BE2C (cell line): ENCODE measurements at regions not wholly inside any gene's neighbourhood (a gene's known extent, or its start where the extent isn't known, plus 50 kb on each side); places are given as distances from the start of the nearest gene placed in this dataset.

ENCODE experiments used
- DNase-seq: peaks from one replicate; pipeline ENCODE4 v3.0.0-alpha.2; 2020
- H3K27me3 ChIP-seq: fragments of 250-450 bp; sonication (Bioruptor Pico); 2 replicates; pipeline ENCODE4 v1.5.1; 2020; ENCODE audit warnings: mild to moderate bottlenecking
- H3K36me3 ChIP-seq: fragments of 250-450 bp; sonication (Bioruptor Pico); 2 replicates; pipeline ENCODE4 v1.5.1; 2020; ENCODE audit warnings: mild to moderate bottlenecking
- H3K4me1 ChIP-seq: fragments of 250-450 bp; sonication (Bioruptor Pico); 2 replicates; pipeline ENCODE4 v1.5.1; 2020
- H3K4me3 ChIP-seq: 2 replicates; pipeline ENCODE4 v1.5.1; 2011; ENCODE audit warnings: low read depth, low read length
- H3K9me3 ChIP-seq: fragments of 250-450 bp; sonication (Bioruptor Pico); 2 replicates; pipeline ENCODE4 v1.5.1; 2020
- TF ChIP-seq, protein P1 (sequence below): IDR thresholded peaks from 2 replicates; pipeline ENCODE4 v1.5.1; 2012; ENCODE audit warnings: mild to moderate bottlenecking, low read depth, low read length

- TF ChIP-seq, protein P1, sequence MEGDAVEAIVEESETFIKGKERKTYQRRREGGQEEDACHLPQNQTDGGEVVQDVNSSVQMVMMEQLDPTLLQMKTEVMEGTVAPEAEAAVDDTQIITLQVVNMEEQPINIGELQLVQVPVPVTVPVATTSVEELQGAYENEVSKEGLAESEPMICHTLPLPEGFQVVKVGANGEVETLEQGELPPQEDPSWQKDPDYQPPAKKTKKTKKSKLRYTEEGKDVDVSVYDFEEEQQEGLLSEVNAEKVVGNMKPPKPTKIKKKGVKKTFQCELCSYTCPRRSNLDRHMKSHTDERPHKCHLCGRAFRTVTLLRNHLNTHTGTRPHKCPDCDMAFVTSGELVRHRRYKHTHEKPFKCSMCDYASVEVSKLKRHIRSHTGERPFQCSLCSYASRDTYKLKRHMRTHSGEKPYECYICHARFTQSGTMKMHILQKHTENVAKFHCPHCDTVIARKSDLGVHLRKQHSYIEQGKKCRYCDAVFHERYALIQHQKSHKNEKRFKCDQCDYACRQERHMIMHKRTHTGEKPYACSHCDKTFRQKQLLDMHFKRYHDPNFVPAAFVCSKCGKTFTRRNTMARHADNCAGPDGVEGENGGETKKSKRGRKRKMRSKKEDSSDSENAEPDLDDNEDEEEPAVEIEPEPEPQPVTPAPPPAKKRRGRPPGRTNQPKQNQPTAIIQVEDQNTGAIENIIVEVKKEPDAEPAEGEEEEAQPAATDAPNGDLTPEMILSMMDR = no peak
- H3K9me3 ChIP-seq = no peaks in the 10 kb centered on the region
- no peak overlapping the region for H3K4me3 ChIP-seq
- H3K36me3 ChIP-seq = no peaks in the 10 kb centered on the region
- DNase-seq = no peak
- no peaks in the 10 kb centered on the region for H3K27me3 ChIP-seq
- H3K4me1 ChIP-seq = no peaks in the 10 kb centered on the region
Observed at GRCh38 chr6:44727651-44728630, 340.4 kb downstream of the CDC5L start.

GRCh38 chr6:44730771-44731391 lies 343.4 kb downstream of the CDC5L start:
- Histone ChIP-seq H3K9me3 (no peaks in the 10 kb centered on the region), H3K4me1 (no peaks in the 10 kb centered on the region), H3K27me3 (no peaks in the 10 kb centered on the region), H3K36me3 (no peaks in the 10 kb centered on the region), H3K4me3 (no peak overlapping the region)
- TF ChIP-seq, protein P1 = no peak
- DNase-seq = no peak

GRCh38 chr6:44731485-44732095 lies 344.1 kb downstream of the CDC5L start:
- H3K9me3 ChIP-seq = no peaks in the 10 kb centered on the region
- H3K36me3 ChIP-seq = no peaks in the 10 kb centered on the region
- H3K27me3 ChIP-seq = no peaks in the 10 kb centered on the region
- H3K4me3 ChIP-seq = no peak overlapping the region
- TF ChIP-seq, protein P1 = no peak
- no peak for DNase-seq
- H3K4me1 ChIP-seq = no peaks in the 10 kb centered on the region

GRCh38 chr6:44732243-44732642 lies 344.7 kb downstream of the CDC5L start:
- Histone ChIP-seq H3K4me3 (no peak overlapping the region), H3K9me3 (no peaks in the 10 kb centered on the region), H3K4me1 (no peaks in the 10 kb centered on the region), H3K27me3 (no peaks in the 10 kb centered on the region), H3K36me3 (no peaks in the 10 kb centered on the region)
- DNase-seq = no peak
- TF ChIP-seq, protein P1 = no peak

DNA sequence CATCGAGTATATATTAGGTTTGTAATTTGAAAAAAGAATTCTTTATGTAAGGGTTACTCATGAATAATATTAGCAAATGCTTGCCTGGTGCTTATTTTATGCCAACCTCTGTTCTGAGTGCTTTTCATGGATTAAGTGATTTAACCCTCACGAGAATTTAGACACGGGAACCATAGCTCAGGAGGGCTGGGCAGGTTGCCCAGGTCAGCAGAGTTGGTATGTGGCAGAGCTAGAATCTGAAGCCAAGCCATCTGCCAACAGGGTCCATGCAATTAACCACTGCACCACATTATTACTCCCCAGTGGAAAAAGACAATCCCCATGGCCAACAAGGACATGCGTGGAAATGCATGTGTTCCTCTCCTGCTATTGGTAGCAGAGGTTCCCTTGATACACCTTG lies 345.6 kb downstream of the CDC5L start:
- H3K27me3 ChIP-seq = no peaks in the 10 kb centered on the region
- no peak overlapping the region for H3K4me3 ChIP-seq
- no peaks in the 10 kb centered on the region for H3K4me1 ChIP-seq
- DNase-seq = no peak
- TF ChIP-seq, protein P1 = no peak
- no peaks in the 10 kb centered on the region for H3K9me3 ChIP-seq
- H3K36me3 ChIP-seq = no peaks in the 10 kb centered on the region
